WERI-Rb-1 (cell line): ENCODE measurements at regions not wholly inside any gene's neighbourhood (a gene's known extent, or its start where the extent isn't known, plus 50 kb on each side); places are given as distances from the start of the nearest gene placed in this dataset.
"Not testable (repeated sequence)": the region's sequence is repeated elsewhere in the genome, so short reads cannot be mapped to it uniquely, and the experiment has no call there.

ENCODE experiments used
- DNase-seq: peaks from one replicate; pipeline ENCODE4 v3.0.0-alpha.2; 2020
- H3K27ac ChIP-seq: fragments of 250-450 bp; sonication (Bioruptor Pico); 2 replicates; pipeline ENCODE4 v1.5.1; 2020; ENCODE audit warnings: mild to moderate bottlenecking, moderate library complexity
- H3K27me3 ChIP-seq: fragments of 250-450 bp; sonication (Bioruptor Pico); 2 replicates; pipeline ENCODE4 v1.5.1; 2021; ENCODE audit warnings: mild to moderate bottlenecking, low read depth, moderate library complexity; ENCODE audit not compliant: insufficient read depth, severe bottlenecking
- H3K36me3 ChIP-seq: fragments of 250-450 bp; sonication (Bioruptor Pico); 2 replicates; pipeline ENCODE4 v1.5.1; 2020; ENCODE audit warnings: mild to moderate bottlenecking, moderate library complexity
- H3K4me3 ChIP-seq: 2 replicates; pipeline ENCODE4 v1.5.1; 2011; ENCODE audit warnings: low read depth, mild to moderate bottlenecking, control low read depth, low read length
- H3K9me3 ChIP-seq: fragments of 250-450 bp; sonication (Bioruptor Pico); 2 replicates; pipeline ENCODE4 v1.5.1; 2021; ENCODE audit warnings: mild to moderate bottlenecking, moderate library complexity; ENCODE audit not compliant: severe bottlenecking
- TF ChIP-seq, protein P1 (sequence below): IDR thresholded peaks from 2 replicates; pipeline ENCODE4 v1.5.1; 2011; ENCODE audit warnings: low read depth, mild to moderate bottlenecking, control low read depth, inconsistent platforms, low read length

DNA sequence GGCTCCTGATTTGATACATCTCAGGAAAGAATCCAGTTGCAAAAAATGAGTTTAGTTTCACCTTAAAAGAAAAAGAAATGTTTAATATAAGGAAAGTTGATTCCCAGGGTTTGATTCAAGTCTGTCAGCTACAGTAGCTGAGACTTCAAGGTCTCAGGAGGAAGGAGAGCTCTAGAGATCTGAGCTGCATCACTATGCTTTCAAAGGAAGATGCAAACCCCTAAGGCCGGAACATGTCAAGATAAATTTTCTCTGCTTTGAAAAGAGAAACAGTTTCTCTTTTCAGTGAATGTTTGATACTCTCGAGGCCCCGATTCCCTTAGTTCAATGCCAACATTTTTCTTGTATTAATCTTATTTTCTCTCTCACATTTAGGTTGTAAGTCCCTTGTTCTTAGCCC, 128.6 kb downstream of the RGPD3 start:
- H3K27ac ChIP-seq, result peak overlapping the region; percentile 74
- no peak for DNase-seq

DNA sequence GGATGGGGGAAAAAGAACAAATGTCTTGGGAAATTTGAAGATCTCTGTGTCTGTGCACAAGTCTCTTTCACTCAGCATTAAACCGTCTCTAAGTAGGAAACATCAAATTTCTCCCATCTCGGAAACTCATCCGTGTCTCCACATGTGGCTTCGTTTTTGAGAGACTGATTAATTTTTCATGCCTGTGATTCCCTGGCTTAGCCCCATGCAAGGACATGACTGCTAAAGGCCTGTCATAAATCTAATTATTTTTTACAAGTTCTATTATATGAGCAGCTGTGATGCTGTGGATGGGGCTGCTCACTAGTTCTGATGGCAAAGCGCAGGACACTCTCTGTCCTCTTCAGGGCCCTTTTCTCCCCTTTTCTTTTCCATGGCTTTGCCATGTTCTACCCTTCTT, 129.1 kb downstream of the RGPD3 start:
- TF ChIP-seq, protein P1, sequence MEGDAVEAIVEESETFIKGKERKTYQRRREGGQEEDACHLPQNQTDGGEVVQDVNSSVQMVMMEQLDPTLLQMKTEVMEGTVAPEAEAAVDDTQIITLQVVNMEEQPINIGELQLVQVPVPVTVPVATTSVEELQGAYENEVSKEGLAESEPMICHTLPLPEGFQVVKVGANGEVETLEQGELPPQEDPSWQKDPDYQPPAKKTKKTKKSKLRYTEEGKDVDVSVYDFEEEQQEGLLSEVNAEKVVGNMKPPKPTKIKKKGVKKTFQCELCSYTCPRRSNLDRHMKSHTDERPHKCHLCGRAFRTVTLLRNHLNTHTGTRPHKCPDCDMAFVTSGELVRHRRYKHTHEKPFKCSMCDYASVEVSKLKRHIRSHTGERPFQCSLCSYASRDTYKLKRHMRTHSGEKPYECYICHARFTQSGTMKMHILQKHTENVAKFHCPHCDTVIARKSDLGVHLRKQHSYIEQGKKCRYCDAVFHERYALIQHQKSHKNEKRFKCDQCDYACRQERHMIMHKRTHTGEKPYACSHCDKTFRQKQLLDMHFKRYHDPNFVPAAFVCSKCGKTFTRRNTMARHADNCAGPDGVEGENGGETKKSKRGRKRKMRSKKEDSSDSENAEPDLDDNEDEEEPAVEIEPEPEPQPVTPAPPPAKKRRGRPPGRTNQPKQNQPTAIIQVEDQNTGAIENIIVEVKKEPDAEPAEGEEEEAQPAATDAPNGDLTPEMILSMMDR, result no peak
- peak overlapping the region; percentile 74 for H3K27ac ChIP-seq
- H3K4me3 ChIP-seq, result no peak overlapping the region

More for the DNA sequence above, 128.6 kb downstream of the RGPD3 start:
- Histone ChIP-seq H3K36me3 (no peaks in the 10 kb centered on the region), H3K4me3 (no peak overlapping the region), H3K27me3 (no peaks in the 10 kb centered on the region), H3K9me3 (no peaks in the 10 kb centered on the region)
- TF ChIP-seq, protein P1, result no peak

DNA sequence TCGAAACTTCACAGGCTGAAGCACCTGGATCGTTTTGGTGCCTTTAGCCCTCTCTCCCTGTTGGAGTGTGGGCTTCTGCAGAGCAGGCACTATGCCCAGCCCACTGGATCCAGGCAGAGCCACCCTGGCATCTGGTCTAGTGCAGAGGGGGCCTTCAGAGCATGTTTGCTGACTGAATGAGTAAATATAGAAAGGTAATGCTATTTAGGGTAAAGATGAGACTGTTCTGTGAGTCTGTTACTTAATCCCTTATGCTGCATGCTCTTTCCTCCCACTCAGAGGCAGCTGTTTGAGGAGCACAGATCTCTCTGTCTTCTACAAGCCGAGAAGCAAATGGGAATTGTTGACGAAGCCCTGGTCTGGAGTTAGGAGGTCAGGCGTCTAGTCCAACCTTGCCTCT, 130.2 kb downstream of the RGPD3 start:
- DNase-seq, result peak; percentile 45
- no peaks in the 10 kb centered on the region for H3K27me3 ChIP-seq
- TF ChIP-seq, protein P1, result no peak

More for the DNA sequence above, 129.1 kb downstream of the RGPD3 start:
- DNase-seq, result no peak
- H3K27me3 ChIP-seq, result no peaks in the 10 kb centered on the region
- H3K36me3 ChIP-seq, result no peaks in the 10 kb centered on the region
- H3K9me3 ChIP-seq, result no peaks in the 10 kb centered on the region

DNA sequence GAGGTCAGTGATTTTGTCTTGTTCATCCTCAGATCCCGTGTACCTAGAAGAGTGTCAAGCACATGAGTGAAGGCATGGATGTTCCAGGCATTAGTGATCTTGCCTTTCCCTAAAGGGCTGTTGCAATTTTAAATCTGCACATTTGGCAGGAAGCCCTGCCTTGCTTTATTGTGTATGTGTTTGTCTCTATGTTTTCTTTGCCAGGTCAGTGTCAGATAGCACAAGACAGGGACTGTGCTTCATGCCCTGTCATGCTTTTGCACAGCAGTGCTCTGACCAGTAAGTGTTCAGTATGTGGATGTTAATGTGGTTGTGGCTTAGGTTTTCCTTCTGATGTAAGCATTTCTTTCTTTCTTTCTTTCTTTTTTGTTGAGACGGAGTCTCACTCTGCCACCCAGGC, 131.5 kb downstream of the RGPD3 start:
- DNase-seq, result no peak
- peaks cover 8% of the 10 kb centered on the region for H3K9me3 ChIP-seq
- TF ChIP-seq, protein P1, result no peak
- no peak overlapping the region for H3K4me3 ChIP-seq
- no peaks in the 10 kb centered on the region for H3K36me3 ChIP-seq
- no peak overlapping the region for H3K27ac ChIP-seq
- no peaks in the 10 kb centered on the region for H3K27me3 ChIP-seq

More for the DNA sequence above, 130.2 kb downstream of the RGPD3 start:
- Histone ChIP-seq H3K4me3 (no peak overlapping the region), H3K9me3 (peaks cover 6% of the 10 kb centered on the region), H3K36me3 (no peaks in the 10 kb centered on the region), H3K27ac (peak overlapping the region; percentile 74)

DNA sequence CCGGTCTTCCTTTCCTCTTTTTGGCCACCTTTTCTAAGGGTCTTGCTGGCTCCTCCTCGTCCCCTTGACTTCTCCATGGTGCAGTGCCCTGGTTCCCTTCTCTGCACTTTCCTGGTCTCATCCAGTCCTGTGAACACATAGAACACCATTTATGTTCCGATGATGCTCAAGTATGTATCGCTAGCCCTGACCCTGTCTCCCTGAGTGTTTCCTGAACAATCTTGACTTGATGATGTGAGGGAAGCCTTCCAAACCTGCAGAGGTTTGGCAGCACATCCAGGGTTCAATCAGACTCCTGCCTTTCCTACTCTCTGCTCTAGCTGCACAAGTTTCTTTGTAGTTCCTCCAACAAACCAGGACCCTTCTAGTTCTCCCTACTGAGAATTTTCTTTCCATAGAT, 132.1 kb downstream of the RGPD3 start:
- Histone ChIP-seq H3K9me3 (peaks cover 11% of the 10 kb centered on the region), H3K4me3 (no peak overlapping the region), H3K27me3 (no peaks in the 10 kb centered on the region), H3K36me3 (no peaks in the 10 kb centered on the region), H3K27ac (no peak overlapping the region)
- TF ChIP-seq, protein P1, result no peak
- DNase-seq, result no peak

DNA sequence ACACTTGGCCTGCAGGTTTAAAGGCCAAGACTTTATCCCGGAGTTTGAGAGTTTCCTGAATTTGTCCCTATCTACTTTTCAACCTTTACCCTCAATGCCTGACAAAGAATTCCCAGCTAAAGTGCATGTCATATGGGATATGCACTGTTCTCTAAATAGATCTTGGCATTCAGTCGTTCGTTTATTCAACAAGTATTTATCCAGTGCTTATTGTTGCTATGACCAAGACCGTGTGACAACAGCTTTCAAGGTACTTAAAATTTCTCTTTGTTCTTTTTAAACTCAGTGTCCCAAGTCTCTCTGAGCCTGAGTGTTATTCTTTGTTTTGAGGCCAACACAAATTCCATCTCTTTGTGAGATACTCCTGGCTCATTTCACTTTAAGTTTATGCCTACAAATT, 133.4 kb downstream of the RGPD3 start:
- TF ChIP-seq, protein P1, result no peak
- no peak overlapping the region for H3K4me3 ChIP-seq
- peaks cover 14% of the 10 kb centered on the region for H3K9me3 ChIP-seq
- no peaks in the 10 kb centered on the region for H3K36me3 ChIP-seq
- H3K27ac ChIP-seq, result no peak overlapping the region
- no peaks in the 10 kb centered on the region for H3K27me3 ChIP-seq
- no peak for DNase-seq

DNA sequence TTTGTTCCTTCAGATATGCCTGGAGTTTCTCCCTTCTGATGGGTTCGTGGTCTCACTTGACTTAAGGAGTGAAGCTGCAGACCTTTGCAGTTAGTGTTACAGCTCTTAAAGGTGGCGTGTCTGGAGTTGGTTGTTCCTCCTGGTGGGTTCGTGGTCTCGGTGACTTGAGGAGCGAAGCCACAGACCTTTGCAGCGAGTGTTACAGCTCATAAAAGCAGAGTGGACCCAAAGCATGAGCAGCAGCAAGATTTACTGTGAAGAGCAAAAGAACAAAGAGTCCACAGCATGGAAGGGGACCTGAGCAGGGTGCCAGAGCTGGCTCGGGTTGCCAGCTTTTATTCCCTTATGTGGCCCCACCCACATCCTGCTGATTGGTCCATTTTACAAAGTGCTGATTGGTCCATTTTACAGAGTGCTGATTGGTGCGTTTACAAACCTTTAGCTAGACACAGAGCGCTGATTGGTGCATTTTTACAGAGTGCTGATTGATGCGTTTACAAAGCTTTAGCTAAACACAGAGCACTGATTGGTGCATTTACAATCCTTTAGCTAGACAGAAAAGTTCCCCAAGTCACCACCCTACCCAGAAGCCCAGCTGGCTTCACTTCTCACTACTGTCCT, 134.8 kb downstream of the RGPD3 start:
- not testable (repeated sequence) for H3K27ac ChIP-seq, H3K36me3 ChIP-seq, H3K27me3 ChIP-seq, DNase-seq, H3K4me3 ChIP-seq
- peaks cover 14% of the 10 kb centered on the region for H3K9me3 ChIP-seq
